K562 (cell line): ENCODE measurements at regions not wholly inside any gene's neighbourhood (a gene's known extent, or its start where the extent isn't known, plus 50 kb on each side); places are given as distances from the start of the nearest gene placed in this dataset.

ENCODE experiments used
- ATAC-seq: fragments of 200-7000 bp; cut with Tn5 transposase; 3 replicates; pipeline ENCODE4 v1.9.1; 2020; ENCODE audit warnings: moderate library complexity
- BruUV-seq: library from RNA; stranded (reverse); fragments of 400-500 nt; replicated peaks from 2 replicates; lab custom pipeline; 2021; lab: Mats Ljungman, UMichigan
- CTCF ChIA-PET: fragments of 300-600 bp; formaldehyde crosslinking; extraction: SDS; loops from one replicate; lab custom pipeline; 2021; ENCODE audit warnings: low intra/inter-chr PET ratio; lab: Yijun Ruan, JAX
- POLR2A ChIA-PET: fragments of 300-600, 350-650 bp; sonication (Branson Sonifier 250); formaldehyde crosslinking; extraction: SDS; loops from one replicate; lab custom pipeline; 2021; ENCODE audit warnings: antibody characterized with exemption, inconsistent platforms; lab: Yijun Ruan, JAX
- DNase-seq, 4 experiments: peaks; one replicate each; pipeline versions ENCODE4 v3.0.0 to v3.0.0-alpha.2; 2011 to 2018; ENCODE audit warnings: low spot score in 3 of 4, mixed read lengths in 3 of 4; ENCODE audit errors: extremely low read depth in 1 of 4
- FAIRE-seq: peaks from 2 replicates; lab custom pipeline; 2011; peaks lifted over from hg19 to GRCh38; lab: Jason Lieb, UNC
- H2AFZ ChIP-seq: 2 replicates; pipeline ENCODE4 v1.6.0; 2011; ENCODE audit warnings: low read depth, low read length, control low read depth, inconsistent platforms
- H3K27ac ChIP-seq: fragments of 200-600 bp; 3 replicates; pipeline ENCODE4 v1.8.0; 2011; ENCODE audit warnings: low read depth, mild to moderate bottlenecking, control low read depth, inconsistent platforms, low read length, moderate library complexity, mixed read lengths; ENCODE audit errors: extremely low read depth
- H3K27me3 ChIP-seq, 2 experiments: fragments of 300-600 bp in 1 of 2; 2 replicates in 1 of 2; 3 replicates in 1 of 2; pipeline versions ENCODE4 v1.6.0 to v1.8.0; 2011; ENCODE audit warnings: inconsistent platforms in 2 of 2, low read length in 2 of 2, mild to moderate bottlenecking in 1 of 2, mixed read lengths in 1 of 2, moderate library complexity in 1 of 2; ENCODE audit not compliant: control insufficient read depth in 2 of 2, insufficient read depth in 2 of 2
- H3K36me3 ChIP-seq: fragments of 300-600 bp; 3 replicates; pipeline ENCODE4 v1.8.0; 2011; ENCODE audit warnings: mild to moderate bottlenecking, low read length, inconsistent platforms; ENCODE audit not compliant: control insufficient read depth, insufficient read depth
- H3K4me1 ChIP-seq, 2 experiments: fragments of 200-600 bp in 1 of 2; replicated peaks in 1 of 2; 2 replicates in 1 of 2; 3 replicates in 1 of 2; pipeline versions ENCODE4 v1.5.1 to v1.8.0; 2011; ENCODE audit warnings: inconsistent platforms in 2 of 2, low read length in 2 of 2, mild to moderate bottlenecking in 1 of 2, mixed read lengths in 1 of 2, moderate library complexity in 1 of 2; ENCODE audit not compliant: control insufficient read depth in 2 of 2, insufficient read depth in 2 of 2
- H3K4me2 ChIP-seq: 2 replicates; pipeline ENCODE4 v1.6.1; 2011; ENCODE audit warnings: low read length, control low read depth, inconsistent platforms, mixed read lengths; ENCODE audit not compliant: insufficient read depth
- H3K4me3 ChIP-seq: fragments of 200-600 bp; sonication (generic), shearing (Covaris generic); 2 replicates; pipeline ENCODE4 v1.5.1; 2016; ENCODE audit warnings: control low read depth, inconsistent platforms
- H3K79me2 ChIP-seq: fragments of 200-600 bp; 3 replicates; pipeline ENCODE4 v1.8.0; 2011; ENCODE audit warnings: low read length, inconsistent platforms; ENCODE audit not compliant: control insufficient read depth, insufficient read depth
- H3K9ac ChIP-seq, 2 experiments: 2 replicates each; pipeline versions ENCODE4 v1.6.0 to v1.6.1; 2011; ENCODE audit warnings: low read depth in 2 of 2, low read length in 2 of 2, control low read depth in 1 of 2, inconsistent platforms in 1 of 2, mild to moderate bottlenecking in 1 of 2, mixed read lengths in 1 of 2; ENCODE audit not compliant: insufficient read depth in 1 of 2
- H3K9me1 ChIP-seq: one replicate; pipeline ENCODE4 v1.6.0; 2011; ENCODE audit warnings: inconsistent platforms, mild to moderate bottlenecking, low read length, moderate library complexity; ENCODE audit not compliant: control insufficient read depth, insufficient read depth
- H3K9me3 ChIP-seq: replicated peaks from 2 replicates; pipeline ENCODE4 v1.5.1; 2011; ENCODE audit warnings: low read depth, low read length, inconsistent platforms; ENCODE audit not compliant: control insufficient read depth, insufficient read depth
- H4K20me1 ChIP-seq: replicated peaks from 2 replicates; pipeline ENCODE4 v1.6.1; 2011; ENCODE audit warnings: low read length, inconsistent platforms, mixed read lengths; ENCODE audit not compliant: control insufficient read depth, insufficient read depth
- ASH1L ChIP-seq: fragments of 450-650 bp; IDR thresholded peaks from 2 replicates; pipeline ENCODE4 v1.6.1; 2018; ENCODE audit warnings: borderline replicate concordance, mild to moderate bottlenecking, low read depth; ENCODE audit not compliant: partially characterized antibody
- BRF1 ChIP-seq: IDR thresholded peaks from 3 replicates; pipeline ENCODE4 v1.6.1; 2011; ENCODE audit warnings: borderline replicate concordance, mild to moderate bottlenecking; ENCODE audit not compliant: insufficient read length; ENCODE audit errors: extremely low read depth
- JUNB ChIP-seq: fragments of 450-650 bp; formaldehyde crosslinking; conservative IDR thresholded peaks from 2 replicates; pipeline ENCODE4 v1.4.0; 2020; ENCODE audit warnings: mild to moderate bottlenecking
- KAT2B ChIP-seq: IDR thresholded peaks from one replicate; pipeline ENCODE4 v1.6.1; 2012; ENCODE audit warnings: low read depth, mild to moderate bottlenecking, control low read depth, inconsistent platforms, low read length, moderate library complexity
- KLF1 ChIP-seq: fragments of 450-650 bp; IDR thresholded peaks from 2 replicates; pipeline ENCODE4 v1.6.1; 2016; ENCODE audit warnings: missing genetic modification characterization, missing compliant biosample characterization
- MEF2D ChIP-seq: conservative IDR thresholded peaks from 2 replicates; pipeline ENCODE4 v1.6.1; 2016; ENCODE audit warnings: low read depth, missing genetic modification characterization, missing compliant biosample characterization
- MTA1 ChIP-seq: fragments of 450-650 bp; IDR thresholded peaks from 2 replicates; pipeline ENCODE4 v1.6.1; 2017; ENCODE audit warnings: borderline replicate concordance
- NFRKB ChIP-seq: fragments of 450-650 bp; IDR thresholded peaks from 2 replicates; pipeline ENCODE4 v1.6.1; 2016; ENCODE audit warnings: low read depth
- POLR2H ChIP-seq: IDR thresholded peaks from 2 replicates; pipeline ENCODE4 v1.6.1; 2016; ENCODE audit warnings: missing genetic modification characterization, low read depth, mild to moderate bottlenecking, control low read depth, missing compliant biosample characterization, moderate library complexity
- RNF219 ChIP-seq: fragments of 250-450 bp; sonication (Bioruptor Pico); IDR thresholded peaks from 2 replicates; pipeline ENCODE4 v1.5.0; 2022; ENCODE audit warnings: mild to moderate bottlenecking
- SMARCE1 ChIP-seq: fragments of 450-650 bp; IDR thresholded peaks from 2 replicates; pipeline ENCODE4 v1.7.1; 2016; ENCODE audit warnings: mild to moderate bottlenecking
- TCF7L2 ChIP-seq: fragments of 150-350 bp; IDR thresholded peaks from 2 replicates; pipeline ENCODE4 v1.6.1; 2016; ENCODE audit warnings: low read depth, mild to moderate bottlenecking, low read length, moderate library complexity
- WGBS: fragments of 100-300 bp; shearing (Covaris generic); methylation state at CpG from one replicate; pipeline ENCODE4 v1.1.6; 2016; ENCODE audit warnings: low coverage, mixed read lengths; ENCODE audit not compliant: insufficient coverage; ENCODE audit errors: missing lambda C conversion rate; 5-methylcytosine and 5-hydroxymethylcytosine counted together
- in situ Hi-C: fragments of 300-500 bp; cut with MboI; formaldehyde crosslinking; loops from 4 replicates; pipeline ENCODE4 v1.15.0; 2018; ENCODE audit warnings: inconsistent platforms, mixed read lengths
- intact Hi-C: fragments of 100-400 bp; cut with micrococcal nuclease; formaldehyde crosslinking; loops from 2 replicates; pipeline ENCODE4 v1.14.2; 2022

- H3K9ac ChIP-seq: no peak overlapping the region
- no peak for FAIRE-seq
- no peak overlapping the region for H3K4me3 ChIP-seq
- H3K79me2 ChIP-seq: no peaks in the 10 kb centered on the region
- 64% methylated on average over 3 of the region's 3 CpGs for WGBS
- H3K9me1 ChIP-seq: no peaks in the 10 kb centered on the region
- H3K4me1 ChIP-seq: no peaks in the 10 kb centered on the region
- H3K27ac ChIP-seq: no peak overlapping the region
- CTCF ChIA-PET: no interaction called here
- no peak for DNase-seq
- H4K20me1 ChIP-seq: no peaks in the 10 kb centered on the region
- TF ChIP-seq RNF219 (CRISPR knock-in tag) (no peak), MEF2D (no peak), POLR2H (tag) (no peak), JUNB (CRISPR knock-in tag) (no peak), TCF7L2 (no peak), SMARCE1 (no peak), KLF1 (tag) (no peak), MTA1 (no peak), ASH1L (no peak), KAT2B (no peak), NFRKB (no peak), BRF1 (no peak)
- in situ Hi-C loops (no loop called here), intact Hi-C loops (no loop called here)
- H3K27me3 ChIP-seq: no peaks in the 10 kb centered on the region
- POLR2A ChIA-PET: no interaction called here
- no peak overlapping the region for H2AFZ ChIP-seq
- no peaks in the 10 kb centered on the region for H3K9me3 ChIP-seq
- H3K36me3 ChIP-seq: no peaks in the 10 kb centered on the region
- ATAC-seq: no peak
- BruUV-seq: no TSS peak
- no peak overlapping the region for H3K4me2 ChIP-seq
Observed at GRCh38 chr12:92506891-92507290, 195.9 kb upstream of the PLEKHG7 start.
